WTC11 (cell line): ENCODE measurements at regions not wholly inside any gene's neighbourhood (a gene's known extent, or its start where the extent isn't known, plus 50 kb on each side); places are given as distances from the start of the nearest gene placed in this dataset.

Experiments
- ATAC-seq: fragments of 200-7000 bp; cut with Tn5 transposase; 2 replicates; pipeline ENCODE4 v1.10.0; 2021; ENCODE audit warnings: mild to moderate bottlenecking, moderate library complexity
- CTCF ChIA-PET: fragments of 300-600 bp; sonication (Branson Sonifier 250); formaldehyde crosslinking; loops from one replicate; lab custom pipeline; 2021; ENCODE audit warnings: antibody characterized with exemption; lab: Charles Lee
- POLR2A ChIA-PET: fragments of 350-600 bp; sonication (Branson Sonifier 250); formaldehyde crosslinking; loops from one replicate; lab custom pipeline; 2021; ENCODE audit warnings: antibody characterized with exemption; lab: Charles Lee
- DNase-seq: peaks from one replicate; pipeline ENCODE4 v3.0.0; 2021; ENCODE audit warnings: low spot score
- H3K27ac Mint-ChIP-seq: 2 replicates; pipeline ENCODE4 v1.8.0; 2021; ENCODE audit warnings: mixed read lengths
- H3K27me3 Mint-ChIP-seq: 2 replicates; pipeline ENCODE4 v1.8.0; 2021; ENCODE audit warnings: low read depth, mild to moderate bottlenecking, moderate library complexity, mixed read lengths
- H3K36me3 Mint-ChIP-seq: 2 replicates; pipeline ENCODE4 v1.8.0; 2021; ENCODE audit warnings: mixed read lengths
- H3K4me1 Mint-ChIP-seq: 2 replicates; pipeline ENCODE4 v1.8.0; 2022; ENCODE audit warnings: mixed read lengths
- H3K4me3 Mint-ChIP-seq: 2 replicates; pipeline ENCODE4 v1.8.0; 2021; ENCODE audit warnings: mild to moderate bottlenecking, moderate library complexity, mixed read lengths
- H3K9me3 Mint-ChIP-seq: 2 replicates; pipeline ENCODE4 v1.8.0; 2021; ENCODE audit warnings: mixed read lengths
- AFF4 ChIP-seq: sonication (generic); formaldehyde crosslinking; IDR thresholded peaks from 2 replicates; pipeline ENCODE4 v1.8.1; 2023; ENCODE audit warnings: mild to moderate bottlenecking, missing genetic modification reagents, borderline replicate concordance
- CREM ChIP-seq: sonication (generic); formaldehyde crosslinking; IDR thresholded peaks from 2 replicates; pipeline ENCODE4 v1.8.1; 2022; ENCODE audit warnings: mild to moderate bottlenecking, missing genetic modification reagents, moderate library complexity
- ESRRA ChIP-seq: sonication (generic); formaldehyde crosslinking; IDR thresholded peaks from 2 replicates; pipeline ENCODE4 v1.8.1; 2022; ENCODE audit warnings: mild to moderate bottlenecking, missing genetic modification reagents, borderline replicate concordance
- FOXJ3 ChIP-seq: sonication (generic); formaldehyde crosslinking; IDR thresholded peaks from 2 replicates; pipeline ENCODE4 v1.9.0; 2021; ENCODE audit warnings: missing genetic modification reagents, mild to moderate bottlenecking, borderline replicate concordance
- HMGA2 ChIP-seq: fragments of 250-450 bp; sonication (Bioruptor Pico); IDR thresholded peaks from 2 replicates; pipeline ENCODE4 v1.4.0; 2021; ENCODE audit warnings: mild to moderate bottlenecking, moderate library complexity
- KAT7 ChIP-seq: sonication (generic); formaldehyde crosslinking; IDR thresholded peaks from 2 replicates; pipeline ENCODE4 v1.8.1; 2023; ENCODE audit warnings: missing genetic modification reagents, mild to moderate bottlenecking, borderline replicate concordance
- MYBL2 ChIP-seq: sonication (generic); formaldehyde crosslinking; IDR thresholded peaks from 2 replicates; pipeline ENCODE4 v1.8.1; 2023; ENCODE audit warnings: mild to moderate bottlenecking, moderate library complexity, missing genetic modification reagents
- NFYB ChIP-seq: sonication (generic); formaldehyde crosslinking; conservative IDR thresholded peaks from 2 replicates; pipeline ENCODE4 v1.8.0; 2022; ENCODE audit warnings: low read depth, missing genetic modification reagents
- NR2C2 ChIP-seq: sonication (generic); formaldehyde crosslinking; IDR thresholded peaks from 2 replicates; pipeline ENCODE4 v1.8.0; 2022; ENCODE audit warnings: mild to moderate bottlenecking, missing genetic modification reagents
- PRDM15 ChIP-seq: sonication (generic); formaldehyde crosslinking; IDR thresholded peaks from 2 replicates; pipeline ENCODE4 v1.8.0; 2022; ENCODE audit warnings: missing genetic modification reagents
- PREB ChIP-seq: sonication (generic); formaldehyde crosslinking; IDR thresholded peaks from 2 replicates; pipeline ENCODE4 v1.8.1; 2022; ENCODE audit warnings: mild to moderate bottlenecking, missing genetic modification reagents, moderate library complexity, borderline replicate concordance
- PRRX2 ChIP-seq: fragments of 250-450 bp; sonication (Bioruptor Pico); IDR thresholded peaks from 2 replicates; pipeline ENCODE4 v1.8.0; 2021; ENCODE audit warnings: mild to moderate bottlenecking
- STAT6 ChIP-seq: sonication (generic); formaldehyde crosslinking; conservative IDR thresholded peaks from 2 replicates; pipeline ENCODE4 v1.8.1; 2023; ENCODE audit warnings: mild to moderate bottlenecking, low read depth, missing genetic modification reagents, moderate library complexity
- TEAD4 ChIP-seq: sonication (generic); formaldehyde crosslinking; IDR thresholded peaks from 2 replicates; pipeline ENCODE4 v1.8.0; 2022; ENCODE audit warnings: mild to moderate bottlenecking, missing genetic modification reagents
- ZMAT4 ChIP-seq: fragments of 250-450 bp; sonication (Bioruptor Pico); IDR thresholded peaks from 2 replicates; pipeline ENCODE4 v1.9.0; 2021; ENCODE audit warnings: mild to moderate bottlenecking
- ZNF121 ChIP-seq: sonication (generic); formaldehyde crosslinking; IDR thresholded peaks from 2 replicates; pipeline ENCODE4 v1.8.0; 2023; ENCODE audit warnings: missing genetic modification reagents
- ZNF138 ChIP-seq: sonication (generic); formaldehyde crosslinking; conservative IDR thresholded peaks from 2 replicates; pipeline ENCODE4 v1.8.1; 2022; ENCODE audit warnings: mild to moderate bottlenecking, moderate library complexity, missing genetic modification reagents
- ZNF396 ChIP-seq: fragments of 250-450 bp; sonication (Bioruptor Pico); IDR thresholded peaks from 2 replicates; pipeline ENCODE4 v1.8.0; 2021; ENCODE audit warnings: mild to moderate bottlenecking, moderate library complexity, borderline replicate concordance
- ZSCAN18 ChIP-seq: fragments of 250-450 bp; sonication (Bioruptor Pico); IDR thresholded peaks from 2 replicates; pipeline ENCODE4 v2.1.2; 2022; ENCODE audit warnings: mild to moderate bottlenecking, moderate library complexity

- Mint-ChIP-seq H3K27ac (no peak overlapping the region), H3K36me3 (peaks cover 57% of the 10 kb centered on the region), H3K27me3 (peaks cover 7% of the 10 kb centered on the region), H3K4me1 (no peaks in the 10 kb centered on the region), H3K9me3 (peaks cover 87% of the 10 kb centered on the region), H3K4me3 (no peak overlapping the region)
- ChIA-PET POLR2A (no interaction called here), CTCF (no interaction called here)
- no peak for ATAC-seq
- DNase-seq = no peak
- TF ChIP-seq MYBL2 (no peak), PRDM15 (CRISPR knock-in tag) (no peak), ESRRA (CRISPR knock-in tag) (no peak), AFF4 (CRISPR knock-in tag) (no peak), PREB (CRISPR knock-in tag) (no peak), CREM (no peak), TEAD4 (no peak), ZNF138 (CRISPR knock-in tag) (no peak), ZNF121 (CRISPR knock-in tag) (no peak)
These were observed 97.6 kb downstream of the TMEM114 start for GRCh38 chr16:8492690-8493089.

GRCh38 chr16:8489580-8489979, 100.7 kb downstream of the TMEM114 start:
- peaks cover 21% of the 10 kb centered on the region for H3K27me3 Mint-ChIP-seq

More at GRCh38 chr16:8489580-8489979, 100.7 kb downstream of the TMEM114 start:
- CTCF ChIA-PET = no interaction called here
- no peaks in the 10 kb centered on the region for H3K4me1 Mint-ChIP-seq
- POLR2A ChIA-PET = no interaction called here
- peaks cover 62% of the 10 kb centered on the region for H3K36me3 Mint-ChIP-seq
- H3K9me3 Mint-ChIP-seq = peaks cover 92% of the 10 kb centered on the region
- H3K27ac Mint-ChIP-seq = no peak overlapping the region
- ATAC-seq = no peak
- H3K4me3 Mint-ChIP-seq = no peak overlapping the region
- TF ChIP-seq NR2C2 (no peak), ZNF121 (CRISPR knock-in tag) (no peak), KAT7 (CRISPR knock-in tag) (no peak), ZMAT4 (CRISPR knock-in tag) (no peak), STAT6 (CRISPR knock-in tag) (no peak), HMGA2 (CRISPR knock-in tag) (no peak), ZNF396 (CRISPR knock-in tag) (no peak), PRRX2 (CRISPR knock-in tag) (no peak), FOXJ3 (CRISPR knock-in tag) (no peak), ZSCAN18 (CRISPR knock-in tag) (no peak), NFYB (CRISPR knock-in tag) (no peak)
- DNase-seq = no peak
